Tibial nerve (tissue), 4 donors: ENCODE measurements at regions not wholly inside any gene's neighbourhood (a gene's known extent, or its start where the extent isn't known, plus 50 kb on each side); places are given as distances from the start of the nearest gene placed in this dataset.

Source experiments
- CTCF ChIP-seq, 5 experiments: fragments of 200-600 bp in 3 of 5; fragments of 450-650 bp in 2 of 5; sonication (generic) in 3 of 5; IDR thresholded peaks; one replicate each; pipeline ENCODE4 v1.5.1; 2016 to 2019; ENCODE audit warnings: antibody characterized with exemption in 5 of 5, mild to moderate bottlenecking in 3 of 5, moderate library complexity in 2 of 5
- EP300 ChIP-seq, 2 donors: sonication (generic); formaldehyde crosslinking; IDR thresholded peaks; one replicate each; pipeline ENCODE4 v1.6.1; 2017; ENCODE audit warnings: antibody characterized with exemption in 2 of 2, mild to moderate bottlenecking in 1 of 2
- POLR2A ChIP-seq, 2 donors: fragments of 450-650 bp; IDR thresholded peaks; one replicate each; pipeline ENCODE4 v1.6.1; 2017; ENCODE audit warnings: antibody characterized with exemption in 2 of 2, mild to moderate bottlenecking in 2 of 2, moderate library complexity in 2 of 2

DNA sequence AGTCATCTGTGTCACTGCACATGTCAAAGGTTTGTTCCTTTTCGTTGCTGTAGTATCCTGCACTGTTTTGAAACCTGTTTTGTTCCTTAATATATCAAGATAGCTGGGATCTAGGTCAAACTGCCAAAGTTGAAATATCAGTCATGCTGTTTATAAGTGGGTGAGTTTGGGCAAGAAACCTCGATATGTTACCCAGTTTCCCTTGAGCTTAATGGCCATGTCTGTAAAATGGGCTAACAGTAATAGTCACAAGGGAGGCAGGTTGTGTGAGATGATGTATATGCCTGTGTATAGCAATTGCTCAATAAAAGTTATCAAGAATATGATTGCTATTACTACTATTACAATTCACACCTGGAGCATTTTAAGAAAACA lies 57.1 kb downstream of the BHLHE40 start:
- no peak for TF ChIP-seq CTCF (IDR thresholded peaks at IDR 0.05)
- no peak for TF ChIP-seq POLR2A (IDR thresholded peaks at IDR 0.05)
- no peak for TF ChIP-seq EP300 (IDR thresholded peaks at IDR 0.05)
